ENCODE measurements at regions not wholly inside any gene's neighbourhood (a gene's known extent, or its start where the extent isn't known, plus 50 kb on each side); places are given as distances from the start of the nearest gene placed in this dataset.
"Not testable (repeated sequence)": the region's sequence is repeated elsewhere in the genome, so short reads cannot be mapped to it uniquely, and the experiment has no call there.

- DNase-seq (ENCODE audit: low read depth): no peak
Observed at GRCh38 chr6:93954584-93954983, 535.2 kb upstream of the EPHA7 start.

GRCh38 chr6:93943661-93944060 lies 524.3 kb upstream of the EPHA7 start:
- no peak for DNase-seq (ENCODE audit: low read depth)

- no peak for DNase-seq (ENCODE audit: low read depth)
Observed at GRCh38 chr6:93940381-93940780, 521.0 kb upstream of the EPHA7 start.

GRCh38 chr6:93932175-93932574 lies 512.8 kb upstream of the EPHA7 start:
- no peak for DNase-seq (ENCODE audit: low read depth)

- DNase-seq (ENCODE audit: low read depth): no peak
Observed at GRCh38 chr6:93927731-93928130, 508.4 kb upstream of the EPHA7 start.

- no peak for DNase-seq (ENCODE audit: low read depth)
Observed at GRCh38 chr6:93919365-93919764, 500.0 kb upstream of the EPHA7 start.

- DNase-seq (ENCODE audit: low read depth): no peak
Observed at GRCh38 chr6:93918258-93918657, 498.9 kb upstream of the EPHA7 start.

GRCh38 chr6:93917216-93917615 lies 497.9 kb upstream of the EPHA7 start:
- no peak for DNase-seq (ENCODE audit: low read depth)

GRCh38 chr6:93916716-93917115 lies 497.4 kb upstream of the EPHA7 start:
- DNase-seq (ENCODE audit: low read depth): no peak

GRCh38 chr6:93915961-93916360 lies 496.6 kb upstream of the EPHA7 start:
- no peak for DNase-seq (ENCODE audit: low read depth)

- no peak for DNase-seq (ENCODE audit: low read depth)
Observed at GRCh38 chr6:93902517-93902916, 483.2 kb upstream of the EPHA7 start.

- no peak for DNase-seq (ENCODE audit: low read depth)
Observed at GRCh38 chr6:93900142-93900541, 480.8 kb upstream of the EPHA7 start.

GRCh38 chr6:93896081-93896480 lies 476.7 kb upstream of the EPHA7 start:
- no peak for DNase-seq (ENCODE audit: low read depth)

GRCh38 chr6:93894521-93894920 lies 475.2 kb upstream of the EPHA7 start:
- DNase-seq (ENCODE audit: low read depth): no peak

GRCh38 chr6:93889713-93890112 lies 470.4 kb upstream of the EPHA7 start:
- no peak for DNase-seq (ENCODE audit: low read depth)

- no peak for DNase-seq (ENCODE audit: low read depth)
Observed at GRCh38 chr6:93886416-93886815, 467.1 kb upstream of the EPHA7 start.

GRCh38 chr6:93859971-93860370 lies 440.6 kb upstream of the EPHA7 start:
- DNase-seq (ENCODE audit: low read depth): no peak

- DNase-seq (ENCODE audit: low read depth): no peak
Observed at GRCh38 chr6:93858213-93858612, 438.9 kb upstream of the EPHA7 start.

GRCh38 chr6:93849857-93850256 lies 430.5 kb upstream of the EPHA7 start:
- DNase-seq (ENCODE audit: low read depth): no peak

- no peak for DNase-seq (ENCODE audit: low read depth)
Observed at GRCh38 chr6:93848031-93848742, 428.8 kb upstream of the EPHA7 start.

GRCh38 chr6:93842178-93842577 lies 422.8 kb upstream of the EPHA7 start:
- no peak for DNase-seq (ENCODE audit: low read depth)

- not testable (repeated sequence) for DNase-seq (ENCODE audit: low read depth)
Observed at GRCh38 chr6:93835451-93836145, 416.2 kb upstream of the EPHA7 start.

- DNase-seq (ENCODE audit: low read depth): not testable (repeated sequence)
Observed at GRCh38 chr6:93835026-93835425, 415.7 kb upstream of the EPHA7 start.

- not testable (repeated sequence) for DNase-seq (ENCODE audit: low read depth)
Observed at GRCh38 chr6:93833326-93833725, 414.0 kb upstream of the EPHA7 start.

All from CMK (cell line).